Posterior cingulate gyrus (tissue), 11 donors: ENCODE measurements at regions not wholly inside any gene's neighbourhood (a gene's known extent, or its start where the extent isn't known, plus 50 kb on each side); places are given as distances from the start of the nearest gene placed in this dataset.

Experiments used
- DNase-seq, 10 donors: peaks; one replicate each; pipeline versions ENCODE4 v3.0.0 to v3.0.0-alpha.2; 2020 to 2021; ENCODE audit warnings: mixed read lengths in 3 of 10
- intact Hi-C: fragments of 100-400 bp; cut with DNase I; formaldehyde crosslinking; loops from one replicate; pipeline ENCODE4 v1.15.1; 2023

- peak; percentile 47 to 96 (median 84) for DNase-seq
- intact Hi-C loops = loop anchor here (5.0 kb wide), 2 partner anchors 310 to 530 kb away; no protein-coding TSS in a partner anchor
These were observed 246.6 kb upstream of the RPL38 start for GRCh38 chr17:73956595-73957465.

- intact Hi-C loops = loop anchor here (5.0 kb wide), 2 partner anchors 310 to 530 kb away; no protein-coding TSS in a partner anchor
- DNase-seq = no peak
These were observed 245.9 kb upstream of the RPL38 start for GRCh38 chr17:73957564-73957963.

GRCh38 chr17:73958453-73958852, 245.0 kb upstream of the RPL38 start:
- intact Hi-C loops = loop anchor here (5.0 kb wide), 2 partner anchors 311 to 531 kb away; no protein-coding TSS in a partner anchor
- no peak for DNase-seq

- intact Hi-C loops = no loop called here
- no peak for DNase-seq
These were observed 243.0 kb upstream of the RPL38 start for GRCh38 chr17:73960469-73960868.

GRCh38 chr17:73962308-73962707, 241.2 kb upstream of the RPL38 start:
- DNase-seq = no peak
- intact Hi-C loops = no loop called here

GRCh38 chr17:73968680-73969079, 234.8 kb upstream of the RPL38 start:
- DNase-seq = no peak
- intact Hi-C loops = no loop called here

- DNase-seq = peak in 2 of 10 donors; percentile 8 to 52
- intact Hi-C loops = no loop called here
These were observed 233.5 kb upstream of the RPL38 start for GRCh38 chr17:73969956-73970355.

- no peak for DNase-seq
- intact Hi-C loops = no loop called here
These were observed 232.4 kb upstream of the RPL38 start for GRCh38 chr17:73971127-73971526.

GRCh38 chr17:73972056-73972455, 231.4 kb upstream of the RPL38 start:
- intact Hi-C loops = no loop called here
- DNase-seq = peak in 2 of 10 donors; percentile 14 to 76

- intact Hi-C loops = no loop called here
- peak in 2 of 10 donors; percentile 9 to 10 for DNase-seq
These were observed 230.6 kb upstream of the RPL38 start for GRCh38 chr17:73972901-73973300.

GRCh38 chr17:73973586-73974409, 229.7 kb upstream of the RPL38 start:
- DNase-seq = peak in 2 of 10 donors; percentile 24 to 70
- intact Hi-C loops = no loop called here

GRCh38 chr17:73974536-73974935, 228.9 kb upstream of the RPL38 start:
- DNase-seq = no peak
- intact Hi-C loops = no loop called here

- no peak for DNase-seq
- intact Hi-C loops = no loop called here
These were observed 227.3 kb upstream of the RPL38 start for GRCh38 chr17:73976147-73976546.

- intact Hi-C loops = no loop called here
- peak in 2 of 10 donors; percentile 32 to 39 for DNase-seq
These were observed 226.6 kb upstream of the RPL38 start for GRCh38 chr17:73976676-73977521.

GRCh38 chr17:73980517-73980916, 223.0 kb upstream of the RPL38 start:
- intact Hi-C loops = no loop called here
- peak in 1 of 10 donors; percentile 22 for DNase-seq

GRCh38 chr17:73982871-73983270, 220.6 kb upstream of the RPL38 start:
- peak in 1 of 10 donors; percentile 17 for DNase-seq
- intact Hi-C loops = no loop called here

GRCh38 chr17:73983621-73984400, 219.7 kb upstream of the RPL38 start:
- DNase-seq = peak in 1 of 10 donors; percentile 63
- intact Hi-C loops = no loop called here

GRCh38 chr17:73984941-73985340, 218.5 kb upstream of the RPL38 start:
- peak in 1 of 10 donors; percentile 12 for DNase-seq
- intact Hi-C loops = no loop called here

- peak in 2 of 10 donors; percentile 31 to 49 for DNase-seq
- intact Hi-C loops = no loop called here
These were observed 217.9 kb upstream of the RPL38 start for GRCh38 chr17:73985466-73986015.
